Progenitor cell of endocrine pancreas (in vitro differentiated cells): ENCODE measurements at regions not wholly inside any gene's neighbourhood (a gene's known extent, or its start where the extent isn't known, plus 50 kb on each side); places are given as distances from the start of the nearest gene placed in this dataset.
"Not testable (repeated sequence)": the region's sequence is repeated elsewhere in the genome, so short reads cannot be mapped to it uniquely, and the experiment has no call there.

Experiments
- DNase-seq: peaks from one replicate; pipeline ENCODE4 v3.0.0; 2021; ENCODE audit warnings: low spot score; ENCODE audit not compliant: unreplicated experiment
- H3K27ac Mint-ChIP-seq: 2 replicates; pipeline ENCODE4 v1.8.0; 2021; ENCODE audit warnings: mild to moderate bottlenecking, moderate library complexity, mixed read lengths
- H3K27me3 Mint-ChIP-seq: 2 replicates; pipeline ENCODE4 v1.8.0; 2021; ENCODE audit warnings: mixed read lengths
- H3K36me3 Mint-ChIP-seq: 2 replicates; pipeline ENCODE4 v1.8.0; 2022; ENCODE audit warnings: mixed read lengths; ENCODE audit not compliant: insufficient read depth
- H3K4me1 Mint-ChIP-seq: 2 replicates; pipeline ENCODE4 v1.8.0; 2021; ENCODE audit warnings: low read depth, mixed read lengths
- H3K4me3 Mint-ChIP-seq: 2 replicates; pipeline ENCODE4 v1.8.0; 2021; ENCODE audit warnings: low read depth, mild to moderate bottlenecking, moderate library complexity, mixed read lengths
- H3K9me3 Mint-ChIP-seq: 2 replicates; pipeline ENCODE4 v1.8.0; 2021; ENCODE audit warnings: low read depth, mixed read lengths
- TF ChIP-seq, protein P1 (sequence below): fragments of 200-600 bp; sonication (generic); IDR thresholded peaks from one replicate; pipeline ENCODE4 v1.5.0; 2021; ENCODE audit warnings: antibody characterized with exemption, mild to moderate bottlenecking; ENCODE audit not compliant: unreplicated experiment

DNA sequence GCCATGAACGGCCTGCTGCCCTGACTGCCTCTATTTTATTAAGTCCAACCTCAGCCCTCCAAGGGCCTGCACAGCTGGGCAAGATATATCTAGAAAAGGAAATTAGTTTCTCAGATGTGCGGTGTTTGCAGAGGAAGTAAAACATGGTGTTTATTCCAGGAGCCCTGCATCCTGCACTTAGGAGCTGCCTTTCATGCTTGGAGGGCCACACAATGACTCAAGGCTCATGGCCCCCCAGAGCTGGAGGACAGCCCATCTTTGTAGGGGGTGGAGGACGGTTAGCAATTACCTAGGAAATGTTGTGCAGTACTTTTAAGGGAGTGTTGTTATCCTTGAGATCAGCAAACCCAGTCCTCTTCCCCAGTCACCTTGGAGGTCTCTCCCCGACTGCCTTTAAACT, 80.5 kb downstream of the COPRS start:
- DNase-seq, result no peak
- H3K27ac Mint-ChIP-seq, result no peak overlapping the region
- H3K9me3 Mint-ChIP-seq, result no peaks in the 10 kb centered on the region
- no peaks in the 10 kb centered on the region for H3K4me1 Mint-ChIP-seq
- TF ChIP-seq, protein P1, sequence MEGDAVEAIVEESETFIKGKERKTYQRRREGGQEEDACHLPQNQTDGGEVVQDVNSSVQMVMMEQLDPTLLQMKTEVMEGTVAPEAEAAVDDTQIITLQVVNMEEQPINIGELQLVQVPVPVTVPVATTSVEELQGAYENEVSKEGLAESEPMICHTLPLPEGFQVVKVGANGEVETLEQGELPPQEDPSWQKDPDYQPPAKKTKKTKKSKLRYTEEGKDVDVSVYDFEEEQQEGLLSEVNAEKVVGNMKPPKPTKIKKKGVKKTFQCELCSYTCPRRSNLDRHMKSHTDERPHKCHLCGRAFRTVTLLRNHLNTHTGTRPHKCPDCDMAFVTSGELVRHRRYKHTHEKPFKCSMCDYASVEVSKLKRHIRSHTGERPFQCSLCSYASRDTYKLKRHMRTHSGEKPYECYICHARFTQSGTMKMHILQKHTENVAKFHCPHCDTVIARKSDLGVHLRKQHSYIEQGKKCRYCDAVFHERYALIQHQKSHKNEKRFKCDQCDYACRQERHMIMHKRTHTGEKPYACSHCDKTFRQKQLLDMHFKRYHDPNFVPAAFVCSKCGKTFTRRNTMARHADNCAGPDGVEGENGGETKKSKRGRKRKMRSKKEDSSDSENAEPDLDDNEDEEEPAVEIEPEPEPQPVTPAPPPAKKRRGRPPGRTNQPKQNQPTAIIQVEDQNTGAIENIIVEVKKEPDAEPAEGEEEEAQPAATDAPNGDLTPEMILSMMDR, result no peak
- H3K36me3 Mint-ChIP-seq, result no peaks in the 10 kb centered on the region
- peaks cover 5% of the 10 kb centered on the region for H3K27me3 Mint-ChIP-seq
- H3K4me3 Mint-ChIP-seq, result no peak overlapping the region

DNA sequence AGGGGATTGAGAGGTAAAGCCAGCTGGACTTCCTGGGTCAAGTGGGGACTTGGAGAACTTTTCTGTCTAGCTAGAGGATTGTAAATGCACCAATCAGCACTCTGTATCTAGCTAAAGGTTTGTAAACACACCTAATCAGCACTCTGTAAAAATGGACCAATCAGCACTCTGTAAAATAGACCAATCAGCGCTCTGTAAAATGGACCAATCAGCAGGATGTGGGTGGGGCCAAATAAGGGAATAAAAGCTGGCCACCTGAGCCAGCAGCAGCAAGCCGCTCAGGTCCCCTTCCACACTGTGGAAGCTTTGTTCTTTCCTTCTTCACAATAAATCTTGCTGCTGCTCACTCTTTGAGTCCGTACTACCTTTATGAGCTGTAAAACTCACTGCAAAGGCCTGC, 87.7 kb downstream of the COPRS start:
- not testable (repeated sequence) for H3K27ac Mint-ChIP-seq

DNA sequence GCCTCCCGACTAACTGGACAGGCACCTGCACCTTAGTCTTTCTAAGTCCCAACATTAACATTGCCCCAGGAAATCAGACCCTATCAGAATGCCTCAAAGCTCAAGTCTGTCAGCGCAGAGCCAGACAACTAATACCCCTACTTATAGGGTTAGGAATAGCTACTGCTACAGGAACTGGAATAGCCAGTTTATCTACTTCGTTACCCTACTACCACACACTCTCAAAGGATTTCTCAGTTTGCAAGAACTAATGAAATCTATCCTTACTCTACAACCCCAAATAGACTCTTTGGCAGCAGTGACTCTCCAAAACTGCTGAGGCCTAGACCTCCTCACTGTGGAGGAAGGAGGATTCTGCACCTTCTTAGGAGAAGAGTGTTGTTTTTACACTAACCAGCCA, 88.5 kb downstream of the COPRS start:
- H3K9me3 Mint-ChIP-seq, H3K4me1 Mint-ChIP-seq: not testable (repeated sequence)

More for the DNA sequence above, 87.7 kb downstream of the COPRS start:
- not testable (repeated sequence) for H3K9me3 Mint-ChIP-seq, H3K27me3 Mint-ChIP-seq, H3K4me3 Mint-ChIP-seq, DNase-seq, H3K4me1 Mint-ChIP-seq, H3K36me3 Mint-ChIP-seq

DNA sequence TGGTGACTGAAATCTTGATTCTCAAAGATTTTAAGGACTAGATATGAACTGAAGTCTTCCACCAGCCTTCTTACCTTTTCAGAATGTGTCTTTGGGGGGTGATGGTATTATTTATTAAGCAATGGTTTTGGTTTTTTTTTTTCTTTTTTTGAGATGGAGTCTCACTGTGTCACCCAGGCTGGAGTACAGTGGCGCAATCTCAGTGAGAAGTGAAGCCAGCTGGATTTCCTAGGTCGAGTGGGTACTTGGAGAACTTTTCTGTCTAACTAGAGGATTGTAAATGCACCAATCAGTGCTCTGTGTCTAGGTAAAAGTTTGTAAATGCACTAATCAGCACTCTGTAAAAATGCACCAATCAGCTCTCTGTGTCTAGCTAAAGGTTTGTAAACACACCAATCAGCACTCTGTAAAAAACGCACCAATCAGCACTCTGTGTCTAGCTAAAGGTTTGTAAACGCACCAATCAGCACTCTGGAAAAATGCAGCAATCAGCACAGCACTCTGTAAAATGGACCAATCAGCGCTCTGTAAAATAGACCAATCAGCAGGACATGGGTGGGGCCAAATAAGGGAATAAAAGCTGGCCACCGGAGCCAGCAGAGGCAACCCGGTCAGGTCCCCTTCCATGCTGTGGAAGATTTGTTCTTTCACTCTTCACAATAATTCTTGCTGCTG, 97.1 kb downstream of the COPRS start:
- H3K4me1 Mint-ChIP-seq, H3K9me3 Mint-ChIP-seq, H3K27me3 Mint-ChIP-seq, H3K27ac Mint-ChIP-seq, H3K4me3 Mint-ChIP-seq, DNase-seq, H3K36me3 Mint-ChIP-seq: not testable (repeated sequence)

More for the DNA sequence above, 88.5 kb downstream of the COPRS start:
- H3K27ac Mint-ChIP-seq, DNase-seq, H3K4me3 Mint-ChIP-seq, H3K36me3 Mint-ChIP-seq, H3K27me3 Mint-ChIP-seq: not testable (repeated sequence)

DNA sequence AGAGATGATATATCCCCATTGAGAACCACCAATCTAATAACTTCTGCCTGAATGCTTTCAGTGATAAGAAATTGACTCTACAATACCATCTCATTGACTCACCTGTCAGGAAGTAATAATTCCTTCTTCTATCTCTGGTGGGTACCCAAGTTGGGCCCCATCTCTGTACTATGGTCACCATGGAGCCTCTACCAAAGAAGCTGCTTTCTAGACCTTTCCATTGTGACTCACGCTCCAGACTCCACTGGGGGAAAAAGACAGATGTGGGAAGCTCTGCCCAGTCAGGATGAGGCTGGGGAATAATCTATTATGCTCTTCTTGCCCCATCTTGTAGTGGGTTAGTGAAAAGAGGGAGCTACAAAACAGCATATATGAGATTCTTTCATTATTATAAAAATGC, 100.4 kb downstream of the COPRS start:
- no peak overlapping the region for H3K27ac Mint-ChIP-seq
- H3K4me1 Mint-ChIP-seq, result no peaks in the 10 kb centered on the region
- H3K27me3 Mint-ChIP-seq, result no peaks in the 10 kb centered on the region
- no peak overlapping the region for H3K4me3 Mint-ChIP-seq
- no peak for DNase-seq
- no peaks in the 10 kb centered on the region for H3K9me3 Mint-ChIP-seq
- TF ChIP-seq, protein P1, result no peak
- H3K36me3 Mint-ChIP-seq, result no peaks in the 10 kb centered on the region

DNA sequence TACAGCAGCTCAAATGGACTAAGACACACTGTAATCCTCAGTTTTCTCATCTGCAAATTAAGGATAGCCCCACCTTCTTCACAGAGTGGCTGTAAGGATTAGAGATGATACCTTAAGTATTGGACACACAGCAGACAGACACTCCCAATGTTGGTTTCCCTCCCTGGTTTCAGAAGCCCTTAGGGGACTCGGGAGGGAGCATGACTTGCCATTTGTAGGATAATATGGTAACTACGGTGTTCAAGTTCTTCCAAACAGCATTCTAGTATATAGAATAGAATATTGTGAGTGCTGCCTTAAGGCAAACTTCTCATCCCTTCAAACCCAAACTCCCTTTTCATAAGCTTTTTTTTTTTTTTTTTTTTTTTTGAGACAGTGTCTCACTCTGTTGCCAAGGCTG, 101.9 kb downstream of the COPRS start:
- no peak for DNase-seq
- no peaks in the 10 kb centered on the region for H3K27me3 Mint-ChIP-seq
- no peaks in the 10 kb centered on the region for H3K36me3 Mint-ChIP-seq
- H3K4me1 Mint-ChIP-seq, result no peaks in the 10 kb centered on the region
- TF ChIP-seq, protein P1, result no peak
- H3K9me3 Mint-ChIP-seq, result no peaks in the 10 kb centered on the region
- no peak overlapping the region for H3K4me3 Mint-ChIP-seq
- no peak overlapping the region for H3K27ac Mint-ChIP-seq

DNA sequence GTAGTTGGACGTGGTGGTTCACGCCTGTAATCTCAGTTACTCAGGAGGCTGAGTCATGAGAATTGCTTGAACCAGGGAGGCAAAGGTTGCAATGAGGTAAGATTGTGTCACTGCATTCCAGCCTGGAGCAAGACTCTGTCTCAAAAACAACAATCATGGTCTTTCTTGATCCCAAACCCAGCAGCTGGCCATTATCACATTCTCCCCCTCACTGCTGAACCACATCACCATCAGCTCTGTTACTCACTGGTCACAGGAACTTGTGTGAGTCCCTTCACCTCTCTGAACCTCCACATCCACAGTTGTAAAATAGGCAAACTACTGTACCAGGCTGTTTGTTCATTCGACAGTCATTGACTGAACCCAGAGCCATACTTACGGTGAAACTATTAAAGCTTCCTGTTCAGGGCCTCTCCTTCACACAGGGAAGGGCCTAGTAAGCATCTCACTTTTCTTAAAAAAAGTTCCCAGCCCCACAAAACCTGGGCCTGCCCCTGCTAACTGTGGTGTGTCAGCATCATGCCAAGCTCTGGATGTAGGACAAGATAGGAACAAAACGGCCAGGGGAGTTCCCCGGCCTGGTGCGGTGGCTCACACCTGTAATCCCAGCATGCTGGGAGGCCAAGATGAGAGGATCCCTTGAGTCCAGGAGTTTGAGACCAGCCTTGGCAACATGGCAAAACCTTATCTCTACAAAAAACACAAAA, 104.7 kb downstream of the COPRS start:
- Mint-ChIP-seq H3K27me3 (no peaks in the 10 kb centered on the region), H3K4me1 (peaks cover 2% of the 10 kb centered on the region), H3K9me3 (no peaks in the 10 kb centered on the region), H3K27ac (no peak overlapping the region), H3K36me3 (no peaks in the 10 kb centered on the region), H3K4me3 (no peak overlapping the region)
- DNase-seq, result no peak
- TF ChIP-seq, protein P1, result no peak
